Neural cell (in vitro differentiated cells): ENCODE measurements at regions not wholly inside any gene's neighbourhood (a gene's known extent, or its start where the extent isn't known, plus 50 kb on each side); places are given as distances from the start of the nearest gene placed in this dataset.

ENCODE experiments used
- H2AFZ ChIP-seq: fragments of 200-600, 300-800 bp; sonication (generic), shearing (Covaris generic); 2 replicates; pipeline ENCODE4 v1.6.0; 2014; ENCODE audit warnings: low read depth, mild to moderate bottlenecking, antibody characterized with exemption, low read length, moderate library complexity
- H3F3A ChIP-seq: fragments of 200-600 bp; shearing (Covaris generic); 2 replicates; pipeline ENCODE4 v1.6.1; 2016; ENCODE audit warnings: mild to moderate bottlenecking, moderate library complexity, mixed read lengths, antibody characterized with exemption, low read length; ENCODE audit not compliant: insufficient read depth, poor library complexity, severe bottlenecking
- H3K27ac ChIP-seq: fragments of 200-600, 300-800 bp; sonication (generic), shearing (Covaris generic); 2 replicates; pipeline ENCODE4 v1.5.1; 2014; ENCODE audit warnings: mild to moderate bottlenecking, low read length, moderate library complexity
- H3K27me3 ChIP-seq: fragments of 300-800, 200-600 bp; sonication (generic), shearing (Covaris generic); 2 replicates; pipeline ENCODE4 v1.6.0; 2014; ENCODE audit warnings: mild to moderate bottlenecking, low read depth, low read length, moderate library complexity; ENCODE audit not compliant: insufficient read depth
- H3K36me3 ChIP-seq: fragments of 300-800, 200-600 bp; sonication (generic), shearing (Covaris generic); 2 replicates; pipeline ENCODE4 v1.5.1; 2014; ENCODE audit warnings: mild to moderate bottlenecking, antibody characterized with exemption, low read length, moderate library complexity; ENCODE audit not compliant: insufficient read depth
- H3K4me2 ChIP-seq: fragments of 300-800, 200-600 bp; sonication (generic), shearing (Covaris generic); 2 replicates; pipeline ENCODE4 v1.6.0; 2014; ENCODE audit warnings: mild to moderate bottlenecking, low read length
- H3K4me3 ChIP-seq: fragments of 300-800, 200-600 bp; sonication (generic), shearing (Covaris generic); 2 replicates; pipeline ENCODE4 v1.5.1; 2014; ENCODE audit warnings: mild to moderate bottlenecking, low read length, moderate library complexity
- H3K79me2 ChIP-seq: fragments of 200-600 bp; shearing (Covaris generic); replicated peaks from 2 replicates; pipeline ENCODE4 v1.6.0; 2014; ENCODE audit warnings: mild to moderate bottlenecking, low read length, moderate library complexity; ENCODE audit not compliant: insufficient read depth
- H3K9ac ChIP-seq: fragments of 300-800, 200-600 bp; sonication (generic), shearing (Covaris generic); 2 replicates; pipeline ENCODE4 v1.6.1; 2016; ENCODE audit warnings: mild to moderate bottlenecking, low read length, mixed read lengths
- H3K9me2 ChIP-seq: fragments of 200-600 bp; shearing (Covaris generic); 2 replicates; pipeline ENCODE4 v1.6.1; 2016; ENCODE audit warnings: mild to moderate bottlenecking, low read length, mixed read lengths; ENCODE audit not compliant: insufficient read depth
- H3K9me3 ChIP-seq: fragments of 200-600, 300-800 bp; sonication (generic), shearing (Covaris generic); 2 replicates; pipeline ENCODE4 v1.6.1; 2016; ENCODE audit warnings: mild to moderate bottlenecking, mixed run types, low read length, moderate library complexity, mixed read lengths
- H4K20me1 ChIP-seq: fragments of 200-600 bp; shearing (Covaris generic); 2 replicates; pipeline ENCODE4 v1.6.1; 2016; ENCODE audit warnings: mild to moderate bottlenecking, mixed run types; ENCODE audit not compliant: insufficient read depth
- EP300 ChIP-seq: fragments of 450-650 bp; conservative IDR thresholded peaks from 2 replicates; pipeline ENCODE4 v1.6.1; 2014; ENCODE audit warnings: antibody characterized with exemption, mild to moderate bottlenecking, moderate library complexity; ENCODE audit not compliant: poor library complexity, severe bottlenecking
- EZH2 ChIP-seq: fragments of 200-600, 300-800 bp; shearing (Covaris generic), sonication (generic); IDR thresholded peaks from 2 replicates; pipeline ENCODE4 v1.6.1; 2014; ENCODE audit warnings: antibody characterized with exemption, low read length, borderline replicate concordance, mild to moderate bottlenecking; ENCODE audit not compliant: insufficient read depth, poor library complexity, severe bottlenecking
- MXI1 ChIP-seq: fragments of 450-650 bp; conservative IDR thresholded peaks from 2 replicates; pipeline ENCODE4 v1.6.1; 2014; ENCODE audit warnings: antibody characterized with exemption, mild to moderate bottlenecking; ENCODE audit not compliant: poor library complexity, severe bottlenecking
- POLR2AphosphoS5 ChIP-seq: IDR thresholded peaks from 2 replicates; pipeline ENCODE4 v1.6.1; 2012
- RAD21 ChIP-seq: fragments of 450-650 bp; conservative IDR thresholded peaks from 2 replicates; pipeline ENCODE4 v1.6.1; 2014; ENCODE audit warnings: antibody characterized with exemption, mild to moderate bottlenecking, moderate library complexity
- SMC3 ChIP-seq: fragments of 450-650 bp; conservative IDR thresholded peaks from 2 replicates; pipeline ENCODE4 v1.6.1; 2014; ENCODE audit warnings: antibody characterized with exemption, mild to moderate bottlenecking, moderate library complexity; ENCODE audit not compliant: poor library complexity
- TAF1 ChIP-seq: IDR thresholded peaks from 2 replicates; pipeline ENCODE4 v1.6.1; 2012; ENCODE audit warnings: low read depth
- TF ChIP-seq, protein P1 (sequence below): fragments of 450-650 bp; IDR thresholded peaks from 2 replicates; pipeline ENCODE4 v1.5.1; 2014; ENCODE audit warnings: antibody characterized with exemption, mild to moderate bottlenecking, moderate library complexity; ENCODE audit not compliant: poor library complexity, severe bottlenecking
- TF ChIP-seq, protein P2 (sequence below): IDR thresholded peaks from 2 replicates; pipeline ENCODE4 v1.6.1; 2012; ENCODE audit warnings: borderline replicate concordance

DNA sequence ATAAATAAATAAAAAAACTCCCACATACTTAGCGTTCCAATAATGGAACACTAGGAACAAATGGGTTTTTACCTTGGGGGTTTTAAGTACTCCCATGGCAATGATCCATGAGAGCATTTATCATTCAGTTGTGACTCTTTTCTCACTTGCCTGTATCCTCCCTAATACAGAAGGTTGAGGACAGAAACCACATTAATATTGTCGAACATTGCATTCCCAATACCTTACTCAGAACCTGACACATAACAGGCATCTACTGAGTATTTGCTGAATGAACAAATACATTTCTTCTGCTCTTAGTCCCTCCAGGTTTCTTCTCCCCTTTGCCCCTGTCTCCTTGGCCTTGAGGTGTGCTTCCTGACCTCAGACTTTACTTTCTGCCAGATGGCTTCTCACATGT, 175.9 kb downstream of the CEMIP2 start:
- no peaks in the 10 kb centered on the region for H3K79me2 ChIP-seq
- no peaks in the 10 kb centered on the region for H3K9me2 ChIP-seq
- no peak overlapping the region for H3K4me2 ChIP-seq
- TF ChIP-seq RAD21 (no peak), EP300 (no peak), POLR2AphosphoS5 (no peak), EZH2 (no peak), TAF1 (no peak), MXI1 (no peak), SMC3 (no peak)
- TF ChIP-seq, protein P1, sequence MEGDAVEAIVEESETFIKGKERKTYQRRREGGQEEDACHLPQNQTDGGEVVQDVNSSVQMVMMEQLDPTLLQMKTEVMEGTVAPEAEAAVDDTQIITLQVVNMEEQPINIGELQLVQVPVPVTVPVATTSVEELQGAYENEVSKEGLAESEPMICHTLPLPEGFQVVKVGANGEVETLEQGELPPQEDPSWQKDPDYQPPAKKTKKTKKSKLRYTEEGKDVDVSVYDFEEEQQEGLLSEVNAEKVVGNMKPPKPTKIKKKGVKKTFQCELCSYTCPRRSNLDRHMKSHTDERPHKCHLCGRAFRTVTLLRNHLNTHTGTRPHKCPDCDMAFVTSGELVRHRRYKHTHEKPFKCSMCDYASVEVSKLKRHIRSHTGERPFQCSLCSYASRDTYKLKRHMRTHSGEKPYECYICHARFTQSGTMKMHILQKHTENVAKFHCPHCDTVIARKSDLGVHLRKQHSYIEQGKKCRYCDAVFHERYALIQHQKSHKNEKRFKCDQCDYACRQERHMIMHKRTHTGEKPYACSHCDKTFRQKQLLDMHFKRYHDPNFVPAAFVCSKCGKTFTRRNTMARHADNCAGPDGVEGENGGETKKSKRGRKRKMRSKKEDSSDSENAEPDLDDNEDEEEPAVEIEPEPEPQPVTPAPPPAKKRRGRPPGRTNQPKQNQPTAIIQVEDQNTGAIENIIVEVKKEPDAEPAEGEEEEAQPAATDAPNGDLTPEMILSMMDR: no peak
- TF ChIP-seq, protein P2, sequence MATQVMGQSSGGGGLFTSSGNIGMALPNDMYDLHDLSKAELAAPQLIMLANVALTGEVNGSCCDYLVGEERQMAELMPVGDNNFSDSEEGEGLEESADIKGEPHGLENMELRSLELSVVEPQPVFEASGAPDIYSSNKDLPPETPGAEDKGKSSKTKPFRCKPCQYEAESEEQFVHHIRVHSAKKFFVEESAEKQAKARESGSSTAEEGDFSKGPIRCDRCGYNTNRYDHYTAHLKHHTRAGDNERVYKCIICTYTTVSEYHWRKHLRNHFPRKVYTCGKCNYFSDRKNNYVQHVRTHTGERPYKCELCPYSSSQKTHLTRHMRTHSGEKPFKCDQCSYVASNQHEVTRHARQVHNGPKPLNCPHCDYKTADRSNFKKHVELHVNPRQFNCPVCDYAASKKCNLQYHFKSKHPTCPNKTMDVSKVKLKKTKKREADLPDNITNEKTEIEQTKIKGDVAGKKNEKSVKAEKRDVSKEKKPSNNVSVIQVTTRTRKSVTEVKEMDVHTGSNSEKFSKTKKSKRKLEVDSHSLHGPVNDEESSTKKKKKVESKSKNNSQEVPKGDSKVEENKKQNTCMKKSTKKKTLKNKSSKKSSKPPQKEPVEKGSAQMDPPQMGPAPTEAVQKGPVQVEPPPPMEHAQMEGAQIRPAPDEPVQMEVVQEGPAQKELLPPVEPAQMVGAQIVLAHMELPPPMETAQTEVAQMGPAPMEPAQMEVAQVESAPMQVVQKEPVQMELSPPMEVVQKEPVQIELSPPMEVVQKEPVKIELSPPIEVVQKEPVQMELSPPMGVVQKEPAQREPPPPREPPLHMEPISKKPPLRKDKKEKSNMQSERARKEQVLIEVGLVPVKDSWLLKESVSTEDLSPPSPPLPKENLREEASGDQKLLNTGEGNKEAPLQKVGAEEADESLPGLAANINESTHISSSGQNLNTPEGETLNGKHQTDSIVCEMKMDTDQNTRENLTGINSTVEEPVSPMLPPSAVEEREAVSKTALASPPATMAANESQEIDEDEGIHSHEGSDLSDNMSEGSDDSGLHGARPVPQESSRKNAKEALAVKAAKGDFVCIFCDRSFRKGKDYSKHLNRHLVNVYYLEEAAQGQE: no peak
- H2AFZ ChIP-seq: no peak overlapping the region
- H3F3A ChIP-seq: no peaks in the 10 kb centered on the region
- H3K27me3 ChIP-seq: no peaks in the 10 kb centered on the region
- no peak overlapping the region for H3K9ac ChIP-seq
- H3K9me3 ChIP-seq: no peaks in the 10 kb centered on the region
- no peak overlapping the region for H3K4me3 ChIP-seq
- H3K27ac ChIP-seq: no peak overlapping the region
- no peaks in the 10 kb centered on the region for H4K20me1 ChIP-seq
- H3K36me3 ChIP-seq: no peaks in the 10 kb centered on the region

DNA sequence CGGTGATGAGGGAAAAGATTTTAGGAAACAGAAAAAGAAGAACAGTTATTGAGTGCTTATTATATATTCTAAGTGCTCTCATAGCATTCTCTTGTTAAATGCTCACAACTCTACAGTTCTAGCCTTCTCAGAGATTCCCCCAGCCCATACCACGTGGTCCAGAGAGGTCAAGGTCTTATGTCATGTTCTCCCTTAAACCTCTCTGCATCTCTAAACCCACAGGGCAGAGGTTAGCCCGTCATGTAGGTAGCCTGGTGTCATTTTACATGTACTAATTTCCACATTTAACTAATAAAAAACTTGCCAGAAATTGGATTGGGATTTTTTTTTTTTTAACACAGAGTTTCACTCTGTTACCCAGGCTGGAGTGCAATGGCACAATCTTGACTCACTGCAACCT, 178.0 kb downstream of the CEMIP2 start:
- Histone ChIP-seq H3K9ac (no peak overlapping the region), H3K4me3 (no peak overlapping the region), H3K9me2 (no peaks in the 10 kb centered on the region), H3K9me3 (no peaks in the 10 kb centered on the region), H3F3A (no peaks in the 10 kb centered on the region), H3K27ac (no peak overlapping the region), H4K20me1 (no peaks in the 10 kb centered on the region), H3K4me2 (no peak overlapping the region), H3K27me3 (no peaks in the 10 kb centered on the region), H3K79me2 (no peaks in the 10 kb centered on the region), H2AFZ (no peak overlapping the region), H3K36me3 (no peaks in the 10 kb centered on the region)
- TF ChIP-seq, protein P1: no peak
- TF ChIP-seq EP300 (no peak), SMC3 (no peak), TAF1 (no peak)
